GM18867 (cell line): ENCODE measurements at regions not wholly inside any gene's neighbourhood (a gene's known extent, or its start where the extent isn't known, plus 50 kb on each side); places are given as distances from the start of the nearest gene placed in this dataset.
"Not testable (repeated sequence)": the region's sequence is repeated elsewhere in the genome, so short reads cannot be mapped to it uniquely, and the experiment has no call there.

Experiments
- ATAC-seq: cut with Tn5 transposase; IDR thresholded peaks from one replicate; pipeline ENCODE4 v1.9.1; 2021; ENCODE audit warnings: mild to moderate bottlenecking, moderate library complexity; ENCODE audit not compliant: unreplicated experiment

GRCh38 chr14:101307162-101307561, 254.1 kb upstream of the DIO3 start:
- not testable (repeated sequence) for ATAC-seq

- ATAC-seq, result not testable (repeated sequence)
Observed at GRCh38 chr14:101311186-101311585, 250.1 kb upstream of the DIO3 start.

GRCh38 chr14:101313268-101313667, 248.0 kb upstream of the DIO3 start:
- no peak for ATAC-seq

GRCh38 chr14:101315802-101316296, 245.4 kb upstream of the DIO3 start:
- ATAC-seq, result no peak

GRCh38 chr14:101318271-101318670, 243.0 kb upstream of the DIO3 start:
- ATAC-seq, result no peak

- ATAC-seq, result no peak
Observed at GRCh38 chr14:101320396-101320795, 240.9 kb upstream of the DIO3 start.

- ATAC-seq, result no peak
Observed at GRCh38 chr14:101322223-101322622, 239.1 kb upstream of the DIO3 start.

- no peak for ATAC-seq
Observed at GRCh38 chr14:101323111-101323510, 238.2 kb upstream of the DIO3 start.

GRCh38 chr14:101323614-101324235, 237.6 kb upstream of the DIO3 start:
- not testable (repeated sequence) for ATAC-seq

- no peak for ATAC-seq
Observed at GRCh38 chr14:101325319-101325718, 236.0 kb upstream of the DIO3 start.

- ATAC-seq, result no peak
Observed at GRCh38 chr14:101328412-101329028, 232.8 kb upstream of the DIO3 start.

GRCh38 chr14:101330416-101331140, 230.7 kb upstream of the DIO3 start:
- ATAC-seq, result no peak

- no peak for ATAC-seq
Observed at GRCh38 chr14:101331141-101331525, 230.2 kb upstream of the DIO3 start.

GRCh38 chr14:101331661-101332169, 229.6 kb upstream of the DIO3 start:
- ATAC-seq, result no peak

GRCh38 chr14:101332281-101332680, 229.0 kb upstream of the DIO3 start:
- ATAC-seq, result no peak

- ATAC-seq, result no peak
Observed at GRCh38 chr14:101333335-101334280, 227.7 kb upstream of the DIO3 start.

GRCh38 chr14:101334656-101335055, 226.6 kb upstream of the DIO3 start:
- ATAC-seq, result no peak

- ATAC-seq, result no peak
Observed at GRCh38 chr14:101335061-101335661, 226.1 kb upstream of the DIO3 start.

GRCh38 chr14:101336183-101336582, 225.1 kb upstream of the DIO3 start:
- no peak for ATAC-seq

- no peak for ATAC-seq
Observed at GRCh38 chr14:101337053-101337452, 224.2 kb upstream of the DIO3 start.
